Smooth muscle cell (in vitro differentiated cells): ENCODE measurements at regions not wholly inside any gene's neighbourhood (a gene's known extent, or its start where the extent isn't known, plus 50 kb on each side); places are given as distances from the start of the nearest gene placed in this dataset.
A peak's percentile ranks its signal among the peaks of the same experiment; 100 is the strongest.

ENCODE experiments used
- DNase-seq: peaks from one replicate; lab custom pipeline; 2025; ENCODE audit not compliant: unreplicated experiment; lab: John Stamatoyannopoulos, UW
- H2AFZ ChIP-seq: fragments of 200-600 bp; sonication (generic); 2 replicates; pipeline ENCODE4 v1.6.0; 2016; ENCODE audit warnings: antibody characterized with exemption, low read depth, mild to moderate bottlenecking
- H3F3A ChIP-seq: fragments of 200-600 bp; sonication (generic); 2 replicates; pipeline ENCODE4 v1.6.0; 2017; ENCODE audit warnings: antibody characterized with exemption, low read depth
- H3K27ac ChIP-seq: fragments of 200-600 bp; sonication (generic); 2 replicates; pipeline ENCODE4 v1.5.1; 2016; ENCODE audit warnings: low read depth, mild to moderate bottlenecking
- H3K27me3 ChIP-seq: fragments of 200-600 bp; sonication (generic); 2 replicates; pipeline ENCODE4 v1.6.1; 2016; ENCODE audit warnings: low read depth, mild to moderate bottlenecking
- H3K36me3 ChIP-seq: fragments of 200-600 bp; sonication (generic); 2 replicates; pipeline ENCODE4 v1.5.1; 2016; ENCODE audit warnings: low read depth
- H3K4me1 ChIP-seq: fragments of 200-600 bp; sonication (generic); 2 replicates; pipeline ENCODE4 v1.5.1; 2016; ENCODE audit warnings: low read depth
- H3K4me2 ChIP-seq: fragments of 200-600 bp; sonication (generic); 2 replicates; pipeline ENCODE4 v1.6.0; 2016; ENCODE audit warnings: mild to moderate bottlenecking
- H3K4me3 ChIP-seq: fragments of 200-600 bp; sonication (generic); 2 replicates; pipeline ENCODE4 v1.5.1; 2016; ENCODE audit warnings: mild to moderate bottlenecking
- H3K79me2 ChIP-seq: fragments of 200-600 bp; sonication (generic); 2 replicates; pipeline ENCODE4 v1.6.0; 2016; ENCODE audit warnings: low read depth, mild to moderate bottlenecking
- H3K9ac ChIP-seq: fragments of 200-600 bp; sonication (generic); 2 replicates; pipeline ENCODE4 v1.6.0; 2016; ENCODE audit warnings: low read depth
- H3K9me3 ChIP-seq: fragments of 200-600 bp; sonication (generic); replicated peaks from 2 replicates; pipeline ENCODE4 v1.5.1; 2016; ENCODE audit warnings: low read depth
- H4K20me1 ChIP-seq: fragments of 200-600 bp; sonication (generic); 2 replicates; pipeline ENCODE4 v1.6.0; 2016; ENCODE audit warnings: low read depth
- WGBS: methylation state at CpG from one replicate; pipeline ENCODE4 v1.1.7; 2016; ENCODE audit warnings: low lambda C conversion rate; 5-methylcytosine and 5-hydroxymethylcytosine counted together
- TF ChIP-seq, protein P1 (sequence below): fragments of 200-600 bp; sonication (generic); IDR thresholded peaks from 2 replicates; pipeline ENCODE4 v1.5.1; 2017; ENCODE audit warnings: borderline replicate concordance, mild to moderate bottlenecking, antibody characterized with exemption; ENCODE audit not compliant: insufficient read depth, poor library complexity, severe bottlenecking

DNA sequence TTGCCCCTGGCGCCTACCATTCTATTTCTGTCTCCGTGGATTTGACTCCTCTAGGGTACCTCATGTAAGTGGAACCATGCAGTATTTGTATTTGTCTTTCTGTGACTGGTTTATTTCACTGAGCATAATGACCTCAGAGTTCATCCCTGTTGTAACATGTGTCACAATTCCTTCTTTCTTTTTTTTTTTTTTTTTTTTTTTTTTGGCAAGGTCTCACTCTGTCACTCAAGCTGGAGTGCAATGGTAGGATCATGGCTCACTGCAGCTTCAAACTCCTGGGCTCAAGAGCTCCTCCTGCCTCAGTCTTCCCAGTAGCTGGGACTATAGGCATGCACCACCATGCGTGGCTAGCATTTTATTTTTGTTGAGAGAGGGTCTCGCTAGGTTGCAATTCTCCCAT lies 74.0 kb upstream of the SEPTIN5 start:
- no peak overlapping the region for H3K27ac ChIP-seq
- H3K4me3 ChIP-seq: no peak overlapping the region
- H3K9ac ChIP-seq: no peak overlapping the region
- no peak for DNase-seq
- no peaks in the 10 kb centered on the region for H3K9me3 ChIP-seq
- no peaks in the 10 kb centered on the region for H3K79me2 ChIP-seq
- H3K4me2 ChIP-seq: no peak overlapping the region
- WGBS: 85% methylated on average over 4 of the region's 4 CpGs
- no peaks in the 10 kb centered on the region for H3K36me3 ChIP-seq
- H4K20me1 ChIP-seq: no peaks in the 10 kb centered on the region
- H2AFZ ChIP-seq: no peak overlapping the region
- no peaks in the 10 kb centered on the region for H3K27me3 ChIP-seq
- no peaks in the 10 kb centered on the region for H3K4me1 ChIP-seq
- H3F3A ChIP-seq: no peaks in the 10 kb centered on the region
- TF ChIP-seq, protein P1, sequence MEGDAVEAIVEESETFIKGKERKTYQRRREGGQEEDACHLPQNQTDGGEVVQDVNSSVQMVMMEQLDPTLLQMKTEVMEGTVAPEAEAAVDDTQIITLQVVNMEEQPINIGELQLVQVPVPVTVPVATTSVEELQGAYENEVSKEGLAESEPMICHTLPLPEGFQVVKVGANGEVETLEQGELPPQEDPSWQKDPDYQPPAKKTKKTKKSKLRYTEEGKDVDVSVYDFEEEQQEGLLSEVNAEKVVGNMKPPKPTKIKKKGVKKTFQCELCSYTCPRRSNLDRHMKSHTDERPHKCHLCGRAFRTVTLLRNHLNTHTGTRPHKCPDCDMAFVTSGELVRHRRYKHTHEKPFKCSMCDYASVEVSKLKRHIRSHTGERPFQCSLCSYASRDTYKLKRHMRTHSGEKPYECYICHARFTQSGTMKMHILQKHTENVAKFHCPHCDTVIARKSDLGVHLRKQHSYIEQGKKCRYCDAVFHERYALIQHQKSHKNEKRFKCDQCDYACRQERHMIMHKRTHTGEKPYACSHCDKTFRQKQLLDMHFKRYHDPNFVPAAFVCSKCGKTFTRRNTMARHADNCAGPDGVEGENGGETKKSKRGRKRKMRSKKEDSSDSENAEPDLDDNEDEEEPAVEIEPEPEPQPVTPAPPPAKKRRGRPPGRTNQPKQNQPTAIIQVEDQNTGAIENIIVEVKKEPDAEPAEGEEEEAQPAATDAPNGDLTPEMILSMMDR: no peak

DNA sequence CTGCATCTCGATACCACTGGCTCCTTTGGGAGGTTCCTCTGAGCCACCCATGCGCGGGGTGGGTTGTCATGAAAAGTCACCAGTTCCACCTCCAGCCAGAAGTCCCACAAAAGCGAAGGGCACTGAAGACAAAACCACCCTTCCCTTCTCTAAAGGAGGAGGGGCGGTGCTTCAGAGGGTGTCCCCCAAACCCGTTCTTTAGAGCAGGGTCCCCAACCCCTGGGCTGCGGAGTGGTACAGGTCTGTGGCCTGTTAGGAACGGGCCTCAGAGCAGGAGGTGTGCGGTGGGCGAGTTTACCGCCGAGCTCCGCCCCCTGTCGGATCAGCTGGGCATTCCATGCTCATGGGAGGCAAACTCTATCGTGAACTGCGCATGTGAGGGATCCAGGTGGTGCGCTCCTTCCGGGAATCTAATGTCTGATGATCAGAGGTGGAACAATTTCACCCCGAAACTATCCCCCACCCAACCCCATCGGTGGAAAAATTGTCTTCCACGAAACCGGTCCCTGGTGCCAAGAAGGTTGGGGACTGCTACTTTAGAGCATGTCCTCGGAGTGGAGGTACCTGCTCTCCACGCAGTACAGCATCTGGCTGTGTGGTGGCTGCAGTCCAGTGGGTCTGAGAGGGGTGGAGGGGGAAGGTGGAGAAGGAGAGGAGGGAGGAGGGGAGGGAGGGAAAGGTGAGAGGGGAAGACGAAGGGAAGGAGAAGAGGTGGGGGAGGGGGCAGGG lies 72.9 kb upstream of the SEPTIN5 start:
- H3K79me2 ChIP-seq: no peaks in the 10 kb centered on the region
- no peaks in the 10 kb centered on the region for H3K4me1 ChIP-seq
- no peak overlapping the region for H3K4me3 ChIP-seq
- H3K27me3 ChIP-seq: no peaks in the 10 kb centered on the region
- H3K9ac ChIP-seq: no peak overlapping the region
- H3K9me3 ChIP-seq: no peaks in the 10 kb centered on the region
- H3K4me2 ChIP-seq: no peak overlapping the region
- no peak overlapping the region for H2AFZ ChIP-seq
- no peak for DNase-seq
- TF ChIP-seq, protein P1: peak; percentile 47
- no peaks in the 10 kb centered on the region for H3F3A ChIP-seq
- WGBS: 33% methylated on average over 24 of the region's 25 CpGs
- H3K36me3 ChIP-seq: no peaks in the 10 kb centered on the region
- H3K27ac ChIP-seq: no peak overlapping the region
- no peaks in the 10 kb centered on the region for H4K20me1 ChIP-seq

DNA sequence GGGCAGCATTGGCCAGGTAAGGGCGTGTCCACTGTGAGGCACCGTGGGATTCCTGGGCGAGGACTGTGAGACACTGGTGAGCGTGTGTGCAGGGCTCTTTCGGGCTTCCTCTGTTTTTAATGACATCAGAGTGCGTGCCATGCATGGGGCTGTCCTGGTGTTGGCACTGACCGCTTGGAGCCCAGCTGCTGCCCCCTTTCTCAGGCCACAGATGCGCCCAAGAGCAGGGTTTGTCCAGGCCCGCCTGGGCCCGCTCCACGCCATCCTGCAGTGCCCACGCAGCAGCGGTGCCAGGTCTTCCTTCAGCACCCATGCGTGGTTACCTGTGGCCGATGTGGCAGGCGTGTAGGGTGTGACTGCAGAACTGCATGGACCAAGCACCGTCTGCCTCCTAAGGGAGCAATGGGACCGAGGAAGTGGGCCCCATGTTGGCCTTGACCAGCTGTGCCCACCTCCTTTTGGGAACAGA lies 72.3 kb upstream of the SEPTIN5 start:
- Histone ChIP-seq H2AFZ (no peak overlapping the region), H3K4me3 (no peak overlapping the region), H3K36me3 (no peaks in the 10 kb centered on the region), H3K9me3 (no peaks in the 10 kb centered on the region), H3K79me2 (no peaks in the 10 kb centered on the region), H3K4me1 (no peaks in the 10 kb centered on the region), H3K9ac (no peak overlapping the region), H3K4me2 (no peak overlapping the region), H4K20me1 (no peaks in the 10 kb centered on the region), H3K27me3 (no peaks in the 10 kb centered on the region), H3K27ac (no peak overlapping the region), H3F3A (no peaks in the 10 kb centered on the region)
- DNase-seq: no peak
- TF ChIP-seq, protein P1: no peak
- 84% methylated on average over 18 of the region's 18 CpGs for WGBS
